Duodenal mucosa (tissue), 2 donors: ENCODE measurements at regions not wholly inside any gene's neighbourhood (a gene's known extent, or its start where the extent isn't known, plus 50 kb on each side); places are given as distances from the start of the nearest gene placed in this dataset.
"Not testable (repeated sequence)": the region's sequence is repeated elsewhere in the genome, so short reads cannot be mapped to it uniquely, and the experiment has no call there.

Source experiments
- H3K27ac ChIP-seq: one replicate; pipeline ENCODE4 v1.7.0; 2013; ENCODE audit warnings: low read depth, low read length
- H3K27me3 ChIP-seq, 2 donors: one replicate each; pipeline ENCODE4 v1.7.0; 2013; ENCODE audit warnings: low read length in 2 of 2, control low read depth in 1 of 2; ENCODE audit not compliant: insufficient read depth in 2 of 2, control insufficient read depth in 1 of 2
- H3K36me3 ChIP-seq, 2 donors: one replicate each; pipeline ENCODE4 v1.7.0; 2013; ENCODE audit warnings: low read length in 2 of 2, control low read depth in 1 of 2; ENCODE audit not compliant: insufficient read depth in 2 of 2, control insufficient read depth in 1 of 2
- H3K4me1 ChIP-seq, 2 donors: one replicate each; pipeline ENCODE4 v1.7.0; 2013; ENCODE audit warnings: low read length in 2 of 2, control low read depth in 1 of 2; ENCODE audit not compliant: insufficient read depth in 2 of 2, control insufficient read depth in 1 of 2
- H3K4me3 ChIP-seq, 2 donors: one replicate each; pipeline ENCODE4 v1.7.0; 2013; ENCODE audit warnings: low read length in 2 of 2, low read depth in 1 of 2
- H3K9ac ChIP-seq, 2 donors: one replicate each; pipeline ENCODE4 v1.7.0; 2013; ENCODE audit warnings: low read length in 2 of 2, low read depth in 1 of 2
- H3K9me3 ChIP-seq, 2 donors: one replicate each; pipeline ENCODE4 v1.7.0; 2013; ENCODE audit warnings: low read length in 2 of 2, control low read depth in 1 of 2; ENCODE audit not compliant: control insufficient read depth in 1 of 2

GRCh38 chr1:120232834-120233660, 56.7 kb upstream of the SEC22B start:
- H3K4me1 ChIP-seq, H3K9me3 ChIP-seq, H3K36me3 ChIP-seq, H3K27ac ChIP-seq, H3K9ac ChIP-seq, H3K27me3 ChIP-seq, H3K4me3 ChIP-seq: not testable (repeated sequence)

GRCh38 chr1:120229835-120230234, 53.5 kb upstream of the SEC22B start:
- not testable (repeated sequence) for H3K4me1 ChIP-seq, H3K4me3 ChIP-seq, H3K9ac ChIP-seq, H3K27me3 ChIP-seq, H3K9me3 ChIP-seq, H3K36me3 ChIP-seq, H3K27ac ChIP-seq
